H7 (cell line): ENCODE measurements at regions not wholly inside any gene's neighbourhood (a gene's known extent, or its start where the extent isn't known, plus 50 kb on each side); places are given as distances from the start of the nearest gene placed in this dataset.

Experiments used
- DNase-seq: peaks from one replicate; pipeline ENCODE4 v3.0.0; 2012
- H3K27me3 ChIP-seq: 2 replicates; pipeline ENCODE4 v1.6.0; 2011; ENCODE audit warnings: mild to moderate bottlenecking, low read length; ENCODE audit not compliant: control insufficient read depth, insufficient read depth
- H3K36me3 ChIP-seq: replicated peaks from 2 replicates; pipeline ENCODE4 v1.5.1; 2011; ENCODE audit warnings: low read length; ENCODE audit not compliant: control insufficient read depth, insufficient read depth
- H3K4me3 ChIP-seq: 2 replicates; pipeline ENCODE4 v1.5.1; 2011; ENCODE audit warnings: low read depth, mild to moderate bottlenecking, control low read depth, low read length, moderate library complexity; ENCODE audit not compliant: insufficient read depth

DNA sequence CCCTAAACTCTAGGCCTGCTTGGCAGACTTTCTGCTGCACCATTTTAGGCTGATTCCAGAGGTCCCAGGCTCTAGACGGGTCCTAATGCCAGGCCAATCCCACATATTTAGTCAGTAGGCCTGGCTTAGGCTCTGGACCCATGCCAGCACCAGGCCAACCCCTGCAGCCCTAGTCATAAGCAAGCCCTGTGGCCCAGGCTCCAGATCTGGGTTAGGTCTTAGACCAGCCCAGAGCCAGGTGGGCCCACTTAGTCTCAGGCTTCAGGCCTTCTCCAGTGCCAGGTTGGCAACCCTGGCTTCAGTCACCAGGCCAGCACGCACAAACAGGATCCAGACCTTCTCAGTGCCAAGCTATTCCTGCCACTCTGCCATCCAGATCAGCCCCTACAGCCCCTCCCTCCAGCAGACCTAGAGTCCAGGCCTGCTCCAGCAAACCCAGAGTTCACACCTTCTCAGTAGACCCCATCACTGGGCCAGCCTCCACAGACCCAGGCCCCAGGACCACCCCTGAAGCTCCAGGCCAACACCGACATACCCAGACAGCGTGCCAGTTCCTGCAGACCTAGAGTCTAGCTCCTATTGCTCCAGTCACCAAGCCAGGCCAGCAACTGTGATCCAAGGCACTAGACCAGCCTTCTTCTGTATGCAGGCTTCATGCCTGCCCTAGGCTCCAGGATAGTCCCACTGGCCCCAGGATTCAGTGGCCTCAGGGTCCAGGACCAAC is 467.6 kb downstream of the RWDD3 start:
- Histone ChIP-seq H3K27me3 (no peaks in the 10 kb centered on the region), H3K36me3 (no peaks in the 10 kb centered on the region), H3K4me3 (no peak overlapping the region)
- no peak for DNase-seq

- Histone ChIP-seq H3K27me3 (no peaks in the 10 kb centered on the region), H3K36me3 (no peaks in the 10 kb centered on the region), H3K4me3 (no peak overlapping the region)
- DNase-seq, result no peak
Measured at GRCh38 chr1:95703046-95703445, 469.0 kb downstream of the RWDD3 start.

DNA sequence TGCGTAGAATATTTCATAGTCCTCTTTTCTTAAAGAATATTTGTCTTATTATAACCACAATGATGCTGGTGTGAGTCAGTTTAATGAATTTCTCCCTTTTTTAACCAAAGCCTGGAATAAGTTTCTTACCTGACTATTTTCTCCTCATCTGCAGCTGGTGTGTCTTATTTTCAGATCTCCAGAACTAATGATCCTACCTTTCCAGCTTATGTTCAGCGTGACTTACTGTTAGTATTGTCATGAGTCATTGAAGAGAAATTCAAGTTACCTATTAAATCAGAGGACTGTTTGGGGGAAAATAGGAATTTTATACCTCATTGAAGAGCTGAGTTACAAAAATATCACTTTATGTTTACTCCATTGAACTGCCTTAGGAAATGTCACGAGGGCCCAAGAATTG is 482.1 kb downstream of the RWDD3 start:
- no peak overlapping the region for H3K4me3 ChIP-seq
- no peak for DNase-seq
- H3K36me3 ChIP-seq, result no peaks in the 10 kb centered on the region
- no peaks in the 10 kb centered on the region for H3K27me3 ChIP-seq

- no peaks in the 10 kb centered on the region for H3K36me3 ChIP-seq
- no peaks in the 10 kb centered on the region for H3K27me3 ChIP-seq
- no peak overlapping the region for H3K4me3 ChIP-seq
- DNase-seq, result no peak
Measured at GRCh38 chr1:95716550-95716949, 482.5 kb downstream of the RWDD3 start.

GRCh38 chr1:95723346-95723745 is 489.3 kb downstream of the RWDD3 start:
- no peak overlapping the region for H3K4me3 ChIP-seq
- DNase-seq, result no peak

GRCh38 chr1:95728841-95729240 is 494.8 kb downstream of the RWDD3 start:
- Histone ChIP-seq H3K36me3 (no peaks in the 10 kb centered on the region), H3K27me3 (no peaks in the 10 kb centered on the region), H3K4me3 (no peak overlapping the region)
- no peak for DNase-seq

More at GRCh38 chr1:95723346-95723745, 489.3 kb downstream of the RWDD3 start:
- H3K27me3 ChIP-seq, result no peaks in the 10 kb centered on the region
- no peaks in the 10 kb centered on the region for H3K36me3 ChIP-seq

- Histone ChIP-seq H3K36me3 (no peaks in the 10 kb centered on the region), H3K27me3 (no peaks in the 10 kb centered on the region)
Measured at GRCh38 chr1:95730986-95731385, 497.0 kb downstream of the RWDD3 start.

GRCh38 chr1:95731466-95731865 is 497.5 kb downstream of the RWDD3 start:
- Histone ChIP-seq H3K36me3 (no peaks in the 10 kb centered on the region), H3K27me3 (no peaks in the 10 kb centered on the region), H3K4me3 (no peak overlapping the region)
- DNase-seq, result no peak

More at GRCh38 chr1:95730986-95731385, 497.0 kb downstream of the RWDD3 start:
- DNase-seq, result no peak
- H3K4me3 ChIP-seq, result no peak overlapping the region

DNA sequence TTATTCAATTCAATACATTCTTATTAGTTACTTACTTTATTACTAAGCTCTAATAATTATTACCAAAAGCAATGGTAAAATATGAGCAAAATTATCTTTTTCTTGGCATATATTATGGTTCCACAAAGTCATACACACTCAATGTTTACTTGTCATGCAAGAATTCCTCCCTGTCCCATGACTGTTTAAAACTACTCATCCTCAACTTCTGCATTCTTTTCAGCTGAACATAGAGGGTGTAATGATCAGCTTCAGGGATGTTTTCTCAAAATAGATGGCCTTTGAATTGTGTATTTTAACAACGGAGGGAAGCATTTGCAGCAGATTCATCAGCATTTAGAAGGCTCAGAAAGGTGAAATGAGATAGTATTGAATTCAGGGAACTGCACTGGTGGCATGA is 499.0 kb downstream of the RWDD3 start:
- H3K36me3 ChIP-seq, result no peaks in the 10 kb centered on the region
- DNase-seq, result no peak
- H3K4me3 ChIP-seq, result no peak overlapping the region
- no peaks in the 10 kb centered on the region for H3K27me3 ChIP-seq

- no peak for DNase-seq
- no peaks in the 10 kb centered on the region for H3K36me3 ChIP-seq
- H3K27me3 ChIP-seq, result no peaks in the 10 kb centered on the region
- no peak overlapping the region for H3K4me3 ChIP-seq
Measured at GRCh38 chr1:95733671-95734070, 499.7 kb downstream of the RWDD3 start.

DNA sequence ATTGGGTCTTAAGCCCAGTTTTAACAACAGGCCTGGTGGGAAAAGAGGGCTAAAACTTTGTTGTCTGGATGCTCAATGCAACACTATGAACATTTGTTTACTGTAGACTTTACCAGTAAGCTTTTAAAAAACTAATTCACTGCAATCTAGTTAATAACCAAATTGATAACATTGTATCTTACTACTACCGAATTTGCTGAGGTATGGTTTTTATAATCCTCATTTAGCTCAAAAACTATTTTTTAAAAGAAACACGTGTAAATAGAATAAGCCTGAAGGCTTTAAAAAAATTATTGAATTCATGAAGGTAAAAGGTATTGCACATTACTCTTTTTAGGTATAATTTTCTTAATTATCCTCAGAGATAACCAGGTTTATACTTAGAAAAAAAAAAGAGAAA is 500.6 kb downstream of the RWDD3 start:
- no peak overlapping the region for H3K4me3 ChIP-seq
- H3K36me3 ChIP-seq, result no peaks in the 10 kb centered on the region
- DNase-seq, result no peak

DNA sequence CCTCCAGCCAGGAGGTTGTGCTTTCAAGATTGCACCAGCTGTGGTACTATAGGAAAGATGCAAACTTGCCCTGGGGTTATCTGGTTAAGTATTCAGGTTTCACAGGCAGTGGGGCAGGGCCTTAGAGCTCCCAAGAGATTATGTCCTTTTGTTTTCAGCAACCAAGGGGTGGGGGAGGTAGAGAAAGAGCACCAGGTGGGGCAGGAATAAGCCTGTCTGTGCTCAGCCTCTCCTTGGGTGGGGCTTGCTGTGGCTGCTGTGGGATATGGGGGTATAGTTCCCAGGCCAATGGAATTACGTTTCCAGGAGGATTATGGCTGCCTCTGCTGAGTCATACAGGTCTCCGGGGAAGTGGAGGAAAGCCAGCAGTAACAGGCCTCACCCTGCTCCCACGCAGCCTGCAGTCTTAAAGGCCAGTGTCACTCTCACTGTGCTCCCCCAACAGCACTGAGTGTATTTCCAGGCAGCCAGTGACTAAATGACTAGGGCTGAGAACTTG is 508.6 kb downstream of the RWDD3 start:
- no peak for DNase-seq
- H3K27me3 ChIP-seq, result no peaks in the 10 kb centered on the region
- H3K36me3 ChIP-seq, result no peaks in the 10 kb centered on the region
- H3K4me3 ChIP-seq, result no peak overlapping the region

More for the DNA sequence above, 500.6 kb downstream of the RWDD3 start:
- no peaks in the 10 kb centered on the region for H3K27me3 ChIP-seq

GRCh38 chr1:95744731-95745130 is 510.7 kb downstream of the RWDD3 start:
- H3K36me3 ChIP-seq, result no peaks in the 10 kb centered on the region
- no peaks in the 10 kb centered on the region for H3K27me3 ChIP-seq
- no peak for DNase-seq
- H3K4me3 ChIP-seq, result no peak overlapping the region

DNA sequence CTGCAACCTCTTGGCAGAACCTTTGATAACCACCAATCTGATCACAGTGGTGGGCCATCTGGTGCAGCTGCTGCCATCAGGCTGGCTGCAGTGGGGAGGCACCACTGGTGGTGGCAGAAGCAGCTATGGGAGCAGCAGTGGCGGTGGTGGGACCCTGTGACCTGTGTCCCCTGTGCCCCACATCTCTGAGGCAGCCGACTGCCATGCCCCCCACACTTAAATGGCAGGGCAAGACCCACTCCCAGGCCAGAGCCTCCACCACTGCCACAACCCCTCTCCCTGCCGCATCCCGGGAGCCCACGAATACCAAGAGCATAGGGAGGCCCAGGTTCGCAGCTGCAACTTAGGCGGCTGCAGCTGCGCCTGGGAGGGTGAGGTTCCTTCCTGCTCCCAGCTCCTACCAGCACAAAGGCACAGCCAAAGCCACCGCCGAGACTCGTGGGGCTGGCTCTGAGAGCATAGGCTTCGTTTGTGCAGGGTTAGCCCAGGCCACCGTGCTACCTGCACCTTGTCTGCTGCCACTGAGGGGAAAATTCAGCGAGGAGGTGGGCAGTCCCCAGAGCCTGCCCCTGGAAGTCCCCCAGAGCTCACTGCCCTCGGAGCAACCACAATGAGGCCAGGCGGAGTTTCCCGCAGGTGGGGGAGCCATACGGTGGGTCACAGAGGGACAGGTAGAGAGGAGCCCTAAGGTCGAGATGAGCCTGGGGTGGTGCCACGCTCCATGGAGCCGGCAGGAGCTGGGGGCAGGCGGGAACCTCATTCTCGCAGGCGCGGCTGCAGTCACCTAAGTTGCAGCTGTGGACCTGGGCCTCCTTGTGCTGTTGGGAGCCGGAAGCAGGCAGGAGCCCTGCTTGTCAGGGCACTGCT is 518.7 kb downstream of the RWDD3 start:
- DNase-seq, result no peak
- Histone ChIP-seq H3K4me3 (no peak overlapping the region), H3K36me3 (no peaks in the 10 kb centered on the region), H3K27me3 (no peaks in the 10 kb centered on the region)
